Trophoblast cell (in vitro differentiated cells and primary cell): ENCODE measurements at regions not wholly inside any gene's neighbourhood (a gene's known extent, or its start where the extent isn't known, plus 50 kb on each side); places are given as distances from the start of the nearest gene placed in this dataset.

ENCODE experiments used
- DNase-seq, 2 donors: peaks; one replicate each; pipeline ENCODE4 v3.0.0-alpha.2; 2016
- H2AFZ ChIP-seq: 2 replicates; pipeline ENCODE4 v1.6.1; 2013; ENCODE audit warnings: low read length, moderate library complexity, mild to moderate bottlenecking; ENCODE audit not compliant: insufficient read depth, poor library complexity
- H2AK5ac ChIP-seq: 2 replicates; pipeline ENCODE4 v1.6.1; 2013; ENCODE audit warnings: mild to moderate bottlenecking, low read length
- H2BK120ac ChIP-seq: 2 replicates; pipeline ENCODE4 v1.6.1; 2013; ENCODE audit warnings: low read length, mild to moderate bottlenecking, moderate library complexity; ENCODE audit not compliant: insufficient read depth, poor library complexity
- H2BK12ac ChIP-seq: 2 replicates; pipeline ENCODE4 v1.6.1; 2013; ENCODE audit warnings: mild to moderate bottlenecking, low read length, moderate library complexity
- H2BK5ac ChIP-seq: 2 replicates; pipeline ENCODE4 v1.6.1; 2013; ENCODE audit warnings: low read length, low read depth, moderate library complexity, mild to moderate bottlenecking; ENCODE audit not compliant: poor library complexity
- H3K14ac ChIP-seq: 2 replicates; pipeline ENCODE4 v1.6.1; 2013; ENCODE audit warnings: mild to moderate bottlenecking, low read length
- H3K18ac ChIP-seq: 2 replicates; pipeline ENCODE4 v1.6.1; 2013; ENCODE audit warnings: mild to moderate bottlenecking, low read length
- H3K23ac ChIP-seq: 2 replicates; pipeline ENCODE4 v1.6.1; 2013; ENCODE audit warnings: low read length
- H3K27ac ChIP-seq: 2 replicates; pipeline ENCODE4 v1.5.1; 2013; ENCODE audit warnings: low read depth, mild to moderate bottlenecking, inconsistent platforms, low read length, moderate library complexity
- H3K27me3 ChIP-seq: 2 replicates; pipeline ENCODE4 v1.6.1; 2013; ENCODE audit warnings: inconsistent platforms, mild to moderate bottlenecking, low read length, moderate library complexity; ENCODE audit not compliant: insufficient read depth
- H3K36me3 ChIP-seq, 2 experiments: 1 replicate in 1 of 2; 2 replicates in 1 of 2; pipeline ENCODE4 v1.6.1; 2013; ENCODE audit warnings: low read length in 2 of 2, mild to moderate bottlenecking in 2 of 2, moderate library complexity in 1 of 2; ENCODE audit not compliant: insufficient read depth in 2 of 2, control insufficient read depth in 1 of 2
- H3K4ac ChIP-seq: 2 replicates; pipeline ENCODE4 v1.6.1; 2013; ENCODE audit warnings: low read depth, mild to moderate bottlenecking, low read length, moderate library complexity
- H3K4me1 ChIP-seq, 2 experiments: 1 replicate in 1 of 2; 2 replicates in 1 of 2; pipeline ENCODE4 v1.6.1; 2013; ENCODE audit warnings: low read length in 2 of 2, mild to moderate bottlenecking in 2 of 2, moderate library complexity in 1 of 2; ENCODE audit not compliant: insufficient read depth in 2 of 2, control insufficient read depth in 1 of 2
- H3K4me2 ChIP-seq: 2 replicates; pipeline ENCODE4 v1.6.1; 2013; ENCODE audit warnings: inconsistent platforms, mild to moderate bottlenecking, low read length, moderate library complexity
- H3K4me3 ChIP-seq: 2 replicates; pipeline ENCODE4 v1.5.1; 2013; ENCODE audit warnings: mild to moderate bottlenecking, low read depth, low read length, inconsistent platforms
- H3K79me1 ChIP-seq: one replicate; pipeline ENCODE4 v1.6.1; 2013; ENCODE audit warnings: low read length
- H3K79me2 ChIP-seq: 2 replicates; pipeline ENCODE4 v1.6.1; 2013; ENCODE audit warnings: low read length, mild to moderate bottlenecking; ENCODE audit not compliant: control insufficient read depth, insufficient read depth, poor library complexity
- H3K9ac ChIP-seq: 2 replicates; pipeline ENCODE4 v1.6.1; 2013; ENCODE audit warnings: mild to moderate bottlenecking, low read length
- H3K9me3 ChIP-seq: 2 replicates; pipeline ENCODE4 v1.6.1; 2013; ENCODE audit warnings: low read depth, mild to moderate bottlenecking, control low read depth, inconsistent platforms, low read length; ENCODE audit not compliant: insufficient read depth
- H4K12ac ChIP-seq: 2 replicates; pipeline ENCODE4 v1.6.1; 2013; ENCODE audit warnings: low read depth, mild to moderate bottlenecking, low read length, moderate library complexity
- H4K8ac ChIP-seq: 2 replicates; pipeline ENCODE4 v1.6.1; 2013; ENCODE audit warnings: low read depth, mild to moderate bottlenecking, low read length, moderate library complexity
- H4K91ac ChIP-seq: one replicate; pipeline ENCODE4 v1.6.1; 2013; ENCODE audit warnings: low read depth, mild to moderate bottlenecking, low read length, moderate library complexity
- WGBS: extraction: QIAGEN DNeasy Blood & Tissue Kit; methylation state at CpG from one replicate; pipeline ENCODE4 v1.1.7; 2013; ENCODE audit warnings: missing lambda C conversion rate; ENCODE audit not compliant: insufficient read length, insufficient coverage; ENCODE audit errors: extremely low coverage; 5-methylcytosine and 5-hydroxymethylcytosine counted together

DNA sequence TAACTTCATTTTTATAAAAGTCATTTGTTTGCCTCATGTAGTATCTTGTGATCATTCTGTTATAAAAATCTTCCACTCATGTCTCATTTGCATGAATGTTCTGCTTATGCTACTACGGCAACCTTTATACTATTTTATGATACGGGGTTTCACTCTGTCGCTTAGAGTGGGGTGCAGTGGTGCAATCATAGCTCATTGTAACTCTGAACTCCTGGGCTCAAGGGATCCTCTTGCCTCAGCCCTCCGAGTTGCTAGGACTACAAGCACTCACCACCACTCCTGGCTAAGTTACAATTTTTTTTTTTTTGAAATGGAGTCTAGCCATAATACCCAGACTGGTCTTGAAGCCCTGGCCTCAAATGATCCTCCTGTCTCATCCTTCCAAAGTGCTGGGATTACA is 154.4 kb upstream of the PREP start:
- peaks cover 2% of the 10 kb centered on the region for H3K9me3 ChIP-seq
- no peak overlapping the region for H2BK12ac ChIP-seq
- H3K14ac ChIP-seq: no peak overlapping the region
- H3K27me3 ChIP-seq: no peaks in the 10 kb centered on the region
- H3K23ac ChIP-seq: no peak overlapping the region
- no peak overlapping the region for H4K91ac ChIP-seq
- H3K79me1 ChIP-seq: no peaks in the 10 kb centered on the region
- no peak overlapping the region for H4K12ac ChIP-seq
- H3K4ac ChIP-seq: no peak overlapping the region
- H2BK120ac ChIP-seq: no peak overlapping the region
- H2AK5ac ChIP-seq: no peak overlapping the region
- no peak overlapping the region for H3K4me2 ChIP-seq
- no peak for DNase-seq
- no peak overlapping the region for H3K9ac ChIP-seq
- no peak overlapping the region for H2BK5ac ChIP-seq
- H3K27ac ChIP-seq: no peak overlapping the region
- H3K4me3 ChIP-seq: no peak overlapping the region
- H3K36me3 ChIP-seq: no peaks in the 10 kb centered on the region
- no peak overlapping the region for H2AFZ ChIP-seq
- no peaks in the 10 kb centered on the region for H3K79me2 ChIP-seq
- H3K18ac ChIP-seq: no peak overlapping the region
- no CpG with 5 or more reads among the region's 4 CpGs for WGBS
- H3K4me1 ChIP-seq: peaks cover 0 to 3% of the 10 kb centered on the region in 2 experiments
- no peak overlapping the region for H4K8ac ChIP-seq

DNA sequence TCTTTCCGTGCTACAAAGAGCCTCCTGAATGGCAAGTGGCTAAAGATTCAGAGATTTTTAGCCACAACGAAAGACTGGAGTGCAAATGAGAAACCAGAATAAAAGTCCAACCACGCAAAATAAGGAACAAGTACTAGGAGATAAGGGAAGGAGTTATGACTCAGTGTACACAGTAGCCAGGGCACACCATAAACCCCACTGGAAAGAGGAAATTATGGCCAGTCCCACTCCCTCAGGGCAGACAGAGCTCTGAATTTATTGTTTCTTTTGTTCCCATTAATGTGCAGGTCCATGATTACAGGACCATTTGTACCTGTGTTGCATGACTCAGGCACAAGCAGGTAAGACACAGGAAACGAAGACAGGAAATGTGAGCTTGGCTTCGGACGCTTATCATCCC is 150.3 kb upstream of the PREP start:
- H3K4me1 ChIP-seq: peaks cover 0 to 3% of the 10 kb centered on the region in 2 experiments
- no peak overlapping the region for H2AFZ ChIP-seq
- H2BK120ac ChIP-seq: no peak overlapping the region
- no peak overlapping the region for H3K27ac ChIP-seq
- H4K8ac ChIP-seq: no peak overlapping the region
- H3K4me3 ChIP-seq: no peak overlapping the region
- H2BK12ac ChIP-seq: no peak overlapping the region
- no peak overlapping the region for H3K18ac ChIP-seq
- H2BK5ac ChIP-seq: no peak overlapping the region
- no peak overlapping the region for H4K12ac ChIP-seq
- peaks cover 2% of the 10 kb centered on the region for H3K9me3 ChIP-seq
- H3K27me3 ChIP-seq: no peaks in the 10 kb centered on the region
- no peak overlapping the region for H3K4me2 ChIP-seq
- no peak overlapping the region for H3K9ac ChIP-seq
- H3K23ac ChIP-seq: no peak overlapping the region
- H2AK5ac ChIP-seq: no peak overlapping the region
- H3K4ac ChIP-seq: no peak overlapping the region
- H3K36me3 ChIP-seq: no peaks in the 10 kb centered on the region
- H3K14ac ChIP-seq: no peak overlapping the region
- no peak overlapping the region for H4K91ac ChIP-seq
- peak in 1 of 2 donors; percentile 38 for DNase-seq
- no peaks in the 10 kb centered on the region for H3K79me1 ChIP-seq
- H3K79me2 ChIP-seq: no peaks in the 10 kb centered on the region
- WGBS: no CpG with 5 or more reads among the region's 6 CpGs

DNA sequence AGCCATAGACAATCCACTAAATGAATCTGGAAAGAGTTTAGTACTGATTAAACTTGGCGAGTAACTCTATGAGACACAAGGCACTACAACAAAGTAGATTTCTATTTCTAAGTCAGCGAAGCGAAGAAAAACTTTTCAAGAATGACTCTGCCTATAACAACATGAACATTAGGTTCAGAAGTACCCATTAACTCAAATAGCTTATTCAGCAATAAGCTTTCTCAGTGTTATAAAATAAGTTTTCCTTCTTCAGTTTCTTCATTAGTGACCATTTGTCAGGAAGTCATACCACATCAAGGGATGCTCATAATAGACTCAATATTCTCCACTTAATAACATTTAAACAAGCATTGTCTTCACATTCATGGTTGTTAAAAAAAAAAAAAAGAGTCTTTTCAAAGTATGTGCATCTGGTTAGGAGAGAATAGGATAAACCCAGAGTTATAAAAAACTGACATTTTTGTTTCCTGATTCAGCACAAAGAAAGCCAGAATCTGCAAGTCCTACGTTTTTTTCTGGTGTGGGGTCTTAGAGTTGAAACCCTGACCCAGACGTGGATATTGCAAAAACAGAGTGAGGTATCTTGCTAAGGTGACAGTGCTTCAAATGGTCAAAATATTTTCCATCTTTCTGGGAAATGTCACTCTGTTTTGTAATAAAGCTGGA is 148.2 kb upstream of the PREP start:
- Histone ChIP-seq H2BK120ac (no peak overlapping the region), H3K36me3 (no peaks in the 10 kb centered on the region), H3K14ac (no peak overlapping the region), H3K27ac (no peak overlapping the region), H3K23ac (no peak overlapping the region), H4K8ac (no peak overlapping the region), H2AFZ (no peak overlapping the region), H3K18ac (no peak overlapping the region), H4K91ac (no peak overlapping the region), H2BK5ac (no peak overlapping the region), H3K4me1 (peaks cover 0 to 3% of the 10 kb centered on the region in 2 experiments), H3K79me2 (no peaks in the 10 kb centered on the region), H4K12ac (no peak overlapping the region), H3K9ac (no peak overlapping the region), H2BK12ac (no peak overlapping the region), H3K4me3 (no peak overlapping the region), H3K4ac (no peak overlapping the region), H3K9me3 (peaks cover 2% of the 10 kb centered on the region), H3K4me2 (no peak overlapping the region), H2AK5ac (no peak overlapping the region), H3K27me3 (no peaks in the 10 kb centered on the region), H3K79me1 (no peaks in the 10 kb centered on the region)
- WGBS: no CpG with 5 or more reads among the region's 5 CpGs
- DNase-seq: peak; percentile 29 to 82

DNA sequence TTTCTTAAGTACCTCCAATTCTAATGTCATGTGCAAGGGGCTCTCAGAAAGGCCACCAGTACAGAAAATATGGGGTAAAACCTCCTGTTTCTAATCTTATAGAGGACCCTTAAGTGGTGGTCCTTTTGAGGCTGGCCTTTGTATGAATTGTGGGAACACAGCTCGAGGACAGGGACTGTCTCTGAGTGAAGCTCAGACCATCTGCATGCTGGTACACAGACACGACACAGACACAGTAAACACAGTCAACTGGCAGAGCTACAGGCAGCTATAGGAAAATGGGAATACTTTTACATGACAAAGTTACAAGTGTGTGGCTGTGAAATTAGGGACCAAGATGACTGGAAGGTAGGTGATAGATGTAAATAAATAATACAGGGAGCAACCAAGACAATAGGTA is 143.9 kb upstream of the PREP start:
- H3K4ac ChIP-seq: no peak overlapping the region
- no peak overlapping the region for H3K4me3 ChIP-seq
- H2AFZ ChIP-seq: no peak overlapping the region
- no peak for DNase-seq
- no peak overlapping the region for H2AK5ac ChIP-seq
- no CpG with 5 or more reads among the region's 2 CpGs for WGBS
- H2BK5ac ChIP-seq: no peak overlapping the region
- no peaks in the 10 kb centered on the region for H3K79me1 ChIP-seq
- no peaks in the 10 kb centered on the region for H3K9me3 ChIP-seq
- no peak overlapping the region for H3K9ac ChIP-seq
- H4K8ac ChIP-seq: no peak overlapping the region
- H4K91ac ChIP-seq: no peak overlapping the region
- no peaks in the 10 kb centered on the region for H3K36me3 ChIP-seq
- H3K4me1 ChIP-seq: no peaks in the 10 kb centered on the region
- no peaks in the 10 kb centered on the region for H3K79me2 ChIP-seq
- H4K12ac ChIP-seq: no peak overlapping the region
- H2BK12ac ChIP-seq: no peak overlapping the region
- H3K27me3 ChIP-seq: no peaks in the 10 kb centered on the region
- no peak overlapping the region for H2BK120ac ChIP-seq
- H3K4me2 ChIP-seq: no peak overlapping the region
- no peak overlapping the region for H3K27ac ChIP-seq
- no peak overlapping the region for H3K23ac ChIP-seq
- no peak overlapping the region for H3K14ac ChIP-seq
- H3K18ac ChIP-seq: no peak overlapping the region
